Panc1 (cell line): ENCODE measurements at regions not wholly inside any gene's neighbourhood (a gene's known extent, or its start where the extent isn't known, plus 50 kb on each side); places are given as distances from the start of the nearest gene placed in this dataset.

Experiments
- SIN3A ChIP-seq: IDR thresholded peaks from 2 replicates; pipeline ENCODE4 v1.6.1; 2012; ENCODE audit warnings: low read depth, mild to moderate bottlenecking, low read length, moderate library complexity, borderline replicate concordance; ENCODE audit not compliant: insufficient read depth
- TF ChIP-seq, protein P1 (sequence below): fragments of 450-650 bp; IDR thresholded peaks from 2 replicates; pipeline ENCODE4 v1.5.1; 2017; ENCODE audit warnings: mild to moderate bottlenecking

- TF ChIP-seq SIN3A: no peak
- TF ChIP-seq, protein P1, sequence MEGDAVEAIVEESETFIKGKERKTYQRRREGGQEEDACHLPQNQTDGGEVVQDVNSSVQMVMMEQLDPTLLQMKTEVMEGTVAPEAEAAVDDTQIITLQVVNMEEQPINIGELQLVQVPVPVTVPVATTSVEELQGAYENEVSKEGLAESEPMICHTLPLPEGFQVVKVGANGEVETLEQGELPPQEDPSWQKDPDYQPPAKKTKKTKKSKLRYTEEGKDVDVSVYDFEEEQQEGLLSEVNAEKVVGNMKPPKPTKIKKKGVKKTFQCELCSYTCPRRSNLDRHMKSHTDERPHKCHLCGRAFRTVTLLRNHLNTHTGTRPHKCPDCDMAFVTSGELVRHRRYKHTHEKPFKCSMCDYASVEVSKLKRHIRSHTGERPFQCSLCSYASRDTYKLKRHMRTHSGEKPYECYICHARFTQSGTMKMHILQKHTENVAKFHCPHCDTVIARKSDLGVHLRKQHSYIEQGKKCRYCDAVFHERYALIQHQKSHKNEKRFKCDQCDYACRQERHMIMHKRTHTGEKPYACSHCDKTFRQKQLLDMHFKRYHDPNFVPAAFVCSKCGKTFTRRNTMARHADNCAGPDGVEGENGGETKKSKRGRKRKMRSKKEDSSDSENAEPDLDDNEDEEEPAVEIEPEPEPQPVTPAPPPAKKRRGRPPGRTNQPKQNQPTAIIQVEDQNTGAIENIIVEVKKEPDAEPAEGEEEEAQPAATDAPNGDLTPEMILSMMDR: no peak
Observed at GRCh38 chr13:70390064-70390463, 281.8 kb upstream of the KLHL1 start.
